Right lobe of liver (tissue), 6 donors: ENCODE measurements at regions not wholly inside any gene's neighbourhood (a gene's known extent, or its start where the extent isn't known, plus 50 kb on each side); places are given as distances from the start of the nearest gene placed in this dataset.

Source experiments
- ATAC-seq, 4 donors: fragments of 200-7000 bp; cut with Tn5 transposase; one replicate each; pipeline ENCODE4 v1.9.1; 2020; ENCODE audit warnings: mild to moderate bottlenecking in 4 of 4, moderate library complexity in 4 of 4
- DNase-seq, 3 donors: peaks; one replicate each; pipeline ENCODE4 v3.0.0-alpha.2; 2020
- H3K27ac ChIP-seq, 3 donors: fragments of 200-600 bp; one replicate each; pipeline ENCODE4 v1.8.0; 2022
- H3K27me3 ChIP-seq, 2 donors: fragments of 200-600 bp; one replicate each; pipeline ENCODE4 v1.8.0; 2022
- H3K36me3 ChIP-seq, 4 donors: fragments of 200-600 bp; sonication (generic) in 1 of 4; one replicate each; pipeline versions ENCODE4 v1.5.1 to v1.8.0; 2017 to 2022; ENCODE audit warnings: control low read depth in 1 of 4
- H3K4me1 ChIP-seq, 4 donors: fragments of 200-600 bp; sonication (generic) in 1 of 4; one replicate each; pipeline versions ENCODE4 v1.5.1 to v1.8.0; 2017 to 2022; ENCODE audit warnings: control low read depth in 1 of 4
- H3K4me3 ChIP-seq, 3 donors: fragments of 200-600 bp; one replicate each; pipeline ENCODE4 v1.8.0; 2022
- H3K9me3 ChIP-seq, 4 donors: fragments of 200-600 bp; sonication (generic) in 1 of 4; one replicate each; pipeline versions ENCODE4 v1.5.1 to v1.8.0; 2017 to 2022; ENCODE audit warnings: control low read depth in 1 of 4
- POLR2A ChIP-seq: fragments of 450-650 bp; IDR thresholded peaks from one replicate; pipeline ENCODE4 v1.6.1; 2017; ENCODE audit warnings: antibody characterized with exemption, mild to moderate bottlenecking
- WGBS: methylation state at CpG from one replicate; pipeline ENCODE4 v1.1.6; 2018; ENCODE audit warnings: low coverage, low lambda C conversion rate; ENCODE audit not compliant: insufficient coverage; ENCODE audit errors: missing lambda C conversion rate; 5-methylcytosine and 5-hydroxymethylcytosine counted together
- intact Hi-C, 2 donors: fragments of 100-400 bp; cut with DNase I; formaldehyde crosslinking; loops; one replicate each; pipeline versions ENCODE4 v1.11.2 to v1.14.1; 2022
- TF ChIP-seq, protein P1 (sequence below), 4 donors: fragments of 200-600 bp in 3 of 4; fragments of 450-650 bp in 1 of 4; IDR thresholded peaks; one replicate each; pipeline versions ENCODE4 v1.5.1 to v1.8.0; 2016 to 2022; ENCODE audit warnings: antibody characterized with exemption in 4 of 4, mild to moderate bottlenecking in 2 of 4
- donor health status: DM: no; HTN: yes; CAD: no.
- donor health status: DM: no; HTN: no; CAD: no.
- donor health status: DM: no; HTN: no; CAD: no.
- donor health status: DM: no; HTN: yes; CAD: no.
- donor health status: DM: no; HTN: yes; CAD: no.

DNA sequence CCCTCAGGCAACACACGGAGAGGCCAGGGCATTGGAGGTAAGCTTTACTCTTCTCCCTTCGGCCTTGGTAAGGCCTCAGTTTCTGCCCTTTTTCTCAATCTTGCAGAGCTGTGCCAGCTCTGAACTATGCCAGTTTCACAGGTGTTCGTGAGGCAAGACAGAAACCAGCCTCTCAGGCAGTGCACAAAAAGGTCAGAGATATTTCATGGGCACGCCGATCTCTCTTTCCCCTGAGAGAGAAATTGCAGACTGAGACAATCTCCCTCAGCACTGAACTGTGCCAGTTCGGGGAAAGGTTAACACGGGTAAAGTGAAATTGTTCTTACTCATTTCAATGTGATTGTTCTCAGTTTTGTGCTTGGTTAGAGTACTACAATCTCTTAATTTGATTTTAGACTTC is 88.5 kb downstream of the GMNC start:
- H3K9me3 ChIP-seq = no peaks in the 10 kb centered on the region
- TF ChIP-seq POLR2A = no peak
- TF ChIP-seq, protein P1, sequence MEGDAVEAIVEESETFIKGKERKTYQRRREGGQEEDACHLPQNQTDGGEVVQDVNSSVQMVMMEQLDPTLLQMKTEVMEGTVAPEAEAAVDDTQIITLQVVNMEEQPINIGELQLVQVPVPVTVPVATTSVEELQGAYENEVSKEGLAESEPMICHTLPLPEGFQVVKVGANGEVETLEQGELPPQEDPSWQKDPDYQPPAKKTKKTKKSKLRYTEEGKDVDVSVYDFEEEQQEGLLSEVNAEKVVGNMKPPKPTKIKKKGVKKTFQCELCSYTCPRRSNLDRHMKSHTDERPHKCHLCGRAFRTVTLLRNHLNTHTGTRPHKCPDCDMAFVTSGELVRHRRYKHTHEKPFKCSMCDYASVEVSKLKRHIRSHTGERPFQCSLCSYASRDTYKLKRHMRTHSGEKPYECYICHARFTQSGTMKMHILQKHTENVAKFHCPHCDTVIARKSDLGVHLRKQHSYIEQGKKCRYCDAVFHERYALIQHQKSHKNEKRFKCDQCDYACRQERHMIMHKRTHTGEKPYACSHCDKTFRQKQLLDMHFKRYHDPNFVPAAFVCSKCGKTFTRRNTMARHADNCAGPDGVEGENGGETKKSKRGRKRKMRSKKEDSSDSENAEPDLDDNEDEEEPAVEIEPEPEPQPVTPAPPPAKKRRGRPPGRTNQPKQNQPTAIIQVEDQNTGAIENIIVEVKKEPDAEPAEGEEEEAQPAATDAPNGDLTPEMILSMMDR (IDR thresholded peaks at IDR 0.05) = no peak
- H3K4me3 ChIP-seq = no peak overlapping the region
- WGBS = 73% methylated on average over 6 of the region's 7 CpGs
- no peak overlapping the region for H3K27ac ChIP-seq
- DNase-seq (no peak), ATAC-seq (no peak)
- no peaks in the 10 kb centered on the region for H3K36me3 ChIP-seq
- H3K4me1 ChIP-seq = no peaks in the 10 kb centered on the region
- H3K27me3 ChIP-seq = no peaks in the 10 kb centered on the region
- intact Hi-C loops = no loop called here

DNA sequence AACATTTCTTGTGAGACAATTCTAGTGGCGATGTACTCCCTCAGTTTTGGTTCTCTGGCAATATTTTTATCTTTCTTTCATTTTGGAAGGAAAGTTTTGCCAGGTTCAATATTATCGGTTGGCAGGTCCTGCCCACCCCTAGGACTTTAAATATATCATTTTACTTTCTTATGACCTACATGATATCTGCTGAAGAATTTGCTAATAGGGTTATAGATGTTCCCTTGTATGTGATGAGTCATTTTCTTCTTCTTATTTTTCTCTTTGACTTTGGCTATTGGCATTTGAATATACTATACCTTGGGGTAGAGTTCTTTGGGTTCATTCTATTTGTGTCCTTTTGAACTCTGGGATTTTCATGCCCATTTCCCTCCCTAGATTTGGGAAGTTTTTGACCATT is 89.7 kb downstream of the GMNC start:
- 81% methylated on average over 2 of the region's 2 CpGs for WGBS
- DNase-seq = no peak
- Histone ChIP-seq H3K4me3 (no peak overlapping the region), H3K36me3 (no peaks in the 10 kb centered on the region), H3K4me1 (no peaks in the 10 kb centered on the region), H3K27ac (no peak overlapping the region), H3K27me3 (no peaks in the 10 kb centered on the region), H3K9me3 (no peaks in the 10 kb centered on the region)
- no peak for TF ChIP-seq POLR2A
- TF ChIP-seq, protein P1 (IDR thresholded peaks at IDR 0.05) = no peak
- intact Hi-C loops = no loop called here
- no peak for ATAC-seq

DNA sequence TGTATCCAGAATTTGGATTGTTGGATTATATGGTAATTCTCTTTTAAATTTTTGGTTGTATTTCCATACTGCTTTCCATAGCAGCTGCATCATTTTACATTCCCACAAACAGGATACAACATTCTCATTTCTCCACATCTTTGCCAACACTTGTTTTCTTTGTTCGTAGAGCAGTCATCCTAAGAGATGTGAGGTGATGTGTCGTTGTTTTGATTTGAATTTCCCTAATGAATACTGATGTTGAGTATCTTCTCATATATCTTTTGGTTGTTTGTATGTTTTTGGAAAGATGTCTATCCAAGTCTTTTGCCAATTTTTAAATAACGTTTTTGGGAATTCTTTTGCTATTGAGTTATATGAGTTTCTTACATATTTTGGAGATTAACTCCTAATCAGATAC is 93.6 kb downstream of the GMNC start:
- H3K4me1 ChIP-seq = no peaks in the 10 kb centered on the region
- no peaks in the 10 kb centered on the region for H3K9me3 ChIP-seq
- no peak overlapping the region for H3K4me3 ChIP-seq
- ATAC-seq (no peak), DNase-seq (no peak)
- 53% methylated on average over 3 of the region's 3 CpGs for WGBS
- no peak for TF ChIP-seq POLR2A
- TF ChIP-seq, protein P1 (IDR thresholded peaks at IDR 0.05) = no peak
- no peak overlapping the region for H3K27ac ChIP-seq
- H3K27me3 ChIP-seq = no peaks in the 10 kb centered on the region
- intact Hi-C loops = no loop called here
- no peaks in the 10 kb centered on the region for H3K36me3 ChIP-seq

DNA sequence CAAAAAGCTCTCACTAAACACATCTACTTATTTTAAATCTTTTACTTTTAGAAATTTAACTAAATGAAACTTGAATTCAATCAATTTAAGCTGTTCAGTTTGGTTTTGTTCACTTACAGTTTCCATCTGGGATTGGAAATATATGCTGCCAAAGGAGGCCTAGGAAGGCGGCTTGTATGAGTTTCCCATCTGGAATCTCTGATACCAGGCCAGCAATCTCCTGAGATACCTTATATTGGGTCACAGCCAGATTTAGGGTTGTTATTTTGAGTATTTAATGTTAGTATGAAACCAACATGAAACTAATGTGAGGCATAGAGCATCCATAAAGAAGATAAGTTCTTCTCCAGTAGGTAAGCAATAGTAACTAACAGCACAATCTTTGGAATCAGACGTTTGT is 94.6 kb downstream of the GMNC start:
- intact Hi-C loops = no loop called here
- DNase-seq (no peak), ATAC-seq (no peak)
- 71% methylated on average over 2 of the region's 2 CpGs for WGBS
- Histone ChIP-seq H3K27me3 (no peaks in the 10 kb centered on the region), H3K9me3 (no peaks in the 10 kb centered on the region), H3K4me1 (no peaks in the 10 kb centered on the region), H3K4me3 (no peak overlapping the region), H3K36me3 (no peaks in the 10 kb centered on the region), H3K27ac (no peak overlapping the region)
- TF ChIP-seq POLR2A = no peak
- TF ChIP-seq, protein P1 (IDR thresholded peaks at IDR 0.05) = no peak
